GM19023 (cell line): ENCODE measurements at regions not wholly inside any gene's neighbourhood (a gene's known extent, or its start where the extent isn't known, plus 50 kb on each side); places are given as distances from the start of the nearest gene placed in this dataset.
"Not testable (repeated sequence)": the region's sequence is repeated elsewhere in the genome, so short reads cannot be mapped to it uniquely, and the experiment has no call there.

Source experiments
- ATAC-seq: cut with Tn5 transposase; IDR thresholded peaks from one replicate; pipeline ENCODE4 v1.9.1; 2021; ENCODE audit warnings: mild to moderate bottlenecking, moderate library complexity; ENCODE audit not compliant: unreplicated experiment

DNA sequence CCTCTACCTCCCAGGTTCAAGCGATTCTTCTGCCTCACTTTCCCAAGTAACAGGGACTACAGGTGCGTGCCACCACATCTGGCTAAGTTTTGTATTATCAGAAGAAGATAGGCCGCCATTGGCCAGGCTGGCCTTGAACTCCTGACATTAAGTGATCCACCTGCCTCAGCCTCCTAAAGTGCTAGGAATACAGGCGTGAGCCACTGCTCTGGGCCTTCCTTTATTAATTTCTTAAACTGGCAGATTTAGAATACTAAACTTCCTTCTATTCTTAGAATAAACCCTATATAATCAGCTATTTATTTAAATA, 86.6 kb downstream of the HFE start:
- no peak for ATAC-seq

DNA sequence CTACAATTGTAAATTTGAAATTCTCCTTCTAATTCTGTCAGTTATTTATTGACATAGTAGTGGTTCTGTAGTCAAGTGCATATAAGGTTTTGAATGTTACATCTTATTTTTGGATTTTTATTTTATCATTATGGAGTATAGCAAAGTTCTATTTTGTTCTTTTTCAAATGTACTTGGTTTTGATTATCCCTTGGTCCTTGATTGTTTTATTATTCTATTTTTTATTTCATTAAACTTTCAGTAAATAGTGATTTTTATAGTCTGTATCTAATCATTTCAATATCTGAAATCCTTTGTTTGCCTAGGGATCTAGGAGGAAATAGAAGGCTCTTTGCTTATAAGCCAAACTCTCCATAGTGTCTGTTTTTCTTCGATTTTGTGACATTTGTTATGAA, 87.8 kb downstream of the HFE start:
- ATAC-seq = no peak

DNA sequence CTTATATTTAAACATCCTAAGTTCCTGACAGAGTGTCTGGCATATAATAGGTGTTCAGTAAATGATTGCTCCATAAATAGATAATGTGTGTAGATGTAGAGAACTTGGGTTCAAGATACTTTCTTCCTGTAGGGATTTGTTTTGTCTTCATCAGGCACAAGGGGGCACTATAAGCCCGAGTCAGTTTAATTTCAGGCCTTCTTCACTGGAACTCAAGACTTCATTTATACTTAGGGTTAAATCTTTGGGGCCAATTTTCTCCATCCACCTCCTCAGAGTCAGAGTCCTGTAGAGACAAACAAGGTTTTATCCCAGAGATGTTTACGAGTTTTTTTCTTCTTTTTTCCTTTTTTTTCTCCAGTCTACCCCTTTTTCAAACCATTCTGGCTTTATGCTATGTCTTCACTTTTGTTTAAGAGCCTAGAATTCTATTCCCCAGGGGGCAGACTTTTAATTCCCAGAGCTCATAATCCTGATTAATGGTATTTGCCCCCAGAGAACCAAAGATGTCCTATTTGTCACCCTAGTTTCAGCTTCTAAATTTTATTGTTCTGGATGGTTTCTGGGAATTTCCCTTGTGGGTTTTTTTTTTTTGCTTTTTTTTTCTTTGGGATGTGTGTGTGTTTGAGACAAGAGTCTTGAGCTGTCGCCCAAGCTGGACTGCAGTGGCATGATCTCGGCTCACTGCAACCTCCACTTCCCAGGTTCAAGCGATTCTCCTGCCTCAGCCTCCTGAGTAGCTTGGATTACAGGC, 88.4 kb downstream of the HFE start:
- no peak for ATAC-seq

DNA sequence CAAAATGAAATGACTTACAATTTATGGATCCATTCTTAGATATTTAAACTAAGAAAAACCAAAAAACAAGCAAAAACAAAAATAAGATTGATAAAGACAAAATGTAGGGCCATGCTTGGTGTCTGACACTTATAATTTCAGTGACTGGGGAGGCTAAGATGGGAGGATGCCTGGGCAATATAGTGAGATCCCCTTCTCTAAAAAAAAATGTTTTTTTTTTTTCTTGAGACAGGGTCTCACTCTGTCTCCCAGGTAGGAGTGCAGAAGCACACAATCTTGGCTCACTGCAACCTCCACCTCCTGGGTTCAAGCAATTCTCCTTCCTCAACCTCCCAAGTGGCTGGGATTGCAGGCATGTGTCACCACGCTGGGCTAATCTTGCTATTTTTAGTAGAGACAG, 92.4 kb downstream of the HFE start:
- ATAC-seq = no peak

DNA sequence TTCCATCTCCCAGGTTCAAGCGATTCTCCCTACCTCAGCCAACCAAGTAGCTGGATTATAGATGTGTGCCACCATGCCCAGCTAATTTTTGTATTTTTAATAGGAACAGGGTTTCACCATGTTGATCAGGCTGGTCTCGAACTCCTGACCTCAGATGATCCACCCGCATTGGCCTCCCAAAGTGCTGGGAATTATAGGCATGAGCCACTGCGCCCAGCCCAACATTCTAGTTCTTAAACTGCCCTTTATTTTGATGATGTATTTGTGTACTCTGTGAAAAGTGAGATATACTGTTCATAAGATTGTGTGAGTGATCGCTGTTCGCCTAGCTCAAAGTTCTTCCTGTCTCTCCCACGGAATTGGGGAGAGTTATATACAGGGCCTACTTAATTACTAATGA, 93.1 kb downstream of the HFE start:
- ATAC-seq = no peak

DNA sequence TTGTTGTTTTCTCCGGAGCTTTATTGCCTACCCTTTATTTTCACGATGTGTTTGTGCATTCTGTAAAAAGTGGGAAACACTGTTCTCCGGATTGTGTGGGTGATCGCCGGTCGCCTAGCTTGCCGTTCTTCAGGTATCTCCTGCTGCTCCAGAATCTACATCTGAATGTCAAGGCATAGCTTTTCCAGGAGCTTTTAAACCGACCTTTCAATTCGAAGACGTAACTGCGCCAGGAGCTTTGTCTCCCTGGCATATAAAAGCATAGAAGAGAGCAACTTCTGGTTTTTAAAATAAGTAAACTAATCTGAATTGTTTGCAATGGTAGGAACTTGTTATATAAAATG, 96.0 kb downstream of the HFE start:
- ATAC-seq = no peak

DNA sequence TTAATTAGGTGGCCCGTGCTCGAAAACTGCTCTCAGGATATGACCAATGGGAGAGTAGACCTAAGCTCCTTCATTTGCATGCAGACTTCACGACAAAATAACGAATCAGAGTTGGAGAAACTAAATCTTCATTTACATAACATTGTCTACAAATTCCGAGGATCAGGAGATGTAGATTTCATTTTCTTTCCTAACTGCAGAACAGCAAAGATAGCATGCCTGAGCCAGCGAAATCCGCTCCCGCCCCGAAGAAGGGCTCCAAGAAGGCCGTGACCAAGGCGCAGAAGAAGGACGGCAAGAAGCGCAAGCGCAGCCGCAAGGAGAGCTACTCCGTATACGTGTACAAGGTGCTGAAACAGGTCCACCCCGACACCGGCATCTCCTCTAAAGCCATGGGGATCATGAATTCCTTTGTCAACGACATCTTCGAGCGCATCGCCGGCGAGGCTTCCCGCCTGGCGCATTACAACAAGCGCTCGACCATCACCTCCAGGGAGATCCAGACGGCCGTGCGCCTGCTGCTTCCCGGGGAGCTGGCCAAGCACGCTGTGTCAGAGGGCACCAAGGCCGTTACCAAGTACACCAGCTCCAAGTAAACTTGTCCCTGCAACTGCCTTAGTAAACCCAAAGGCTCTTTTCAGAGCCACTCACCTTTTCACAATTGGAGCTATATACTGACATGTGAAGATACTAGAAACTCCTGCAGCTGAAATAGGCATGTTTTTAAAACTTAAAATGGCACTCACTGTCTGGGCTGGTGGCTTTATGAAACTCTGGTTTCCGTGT, 96.5 kb downstream of the HFE start:
- ATAC-seq = peak; percentile 62

DNA sequence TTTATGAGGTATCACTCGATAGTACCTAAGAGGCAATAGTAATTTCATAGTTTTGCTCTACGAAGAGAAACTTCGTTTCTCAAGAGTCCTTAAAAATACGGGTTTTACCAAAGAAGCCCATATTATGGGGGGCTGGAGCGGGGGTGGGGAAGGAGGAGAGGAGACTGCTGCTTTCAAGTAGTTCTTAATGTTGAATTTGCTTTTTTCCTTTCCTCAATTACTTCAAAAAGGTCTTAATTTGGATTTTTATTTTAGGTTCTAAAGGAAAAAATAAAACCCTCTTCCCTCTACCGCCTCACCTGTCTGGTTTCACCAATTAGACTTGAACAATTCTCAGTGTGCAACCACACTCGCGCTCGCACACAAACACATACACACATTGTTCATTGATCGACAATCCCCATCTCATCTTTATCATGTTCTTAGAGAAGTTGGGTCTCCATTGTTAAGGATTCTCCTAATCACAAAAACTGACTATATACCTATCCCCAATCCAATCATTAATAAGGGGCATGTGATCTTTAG, 97.2 kb downstream of the HFE start:
- ATAC-seq = no peak

DNA sequence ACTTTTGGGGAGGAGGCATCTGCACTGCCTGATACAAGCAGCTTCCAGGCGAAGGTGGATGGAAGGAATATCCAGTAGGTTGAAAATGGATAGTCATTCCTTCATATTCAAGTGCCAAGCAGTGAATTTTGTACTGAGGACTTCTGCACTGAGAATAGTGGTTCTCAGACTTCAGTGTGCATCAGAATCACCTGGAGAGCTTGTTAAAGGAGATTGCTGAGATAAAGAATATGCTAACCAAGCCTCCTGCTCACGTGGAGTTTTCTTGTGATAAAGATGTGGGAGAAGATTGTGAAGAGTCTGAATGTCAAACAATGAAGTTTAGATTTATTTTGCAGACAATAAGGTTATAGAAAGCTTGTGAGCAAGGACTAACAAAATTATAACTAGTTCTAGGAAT, 97.8 kb downstream of the HFE start:
- ATAC-seq = no peak

DNA sequence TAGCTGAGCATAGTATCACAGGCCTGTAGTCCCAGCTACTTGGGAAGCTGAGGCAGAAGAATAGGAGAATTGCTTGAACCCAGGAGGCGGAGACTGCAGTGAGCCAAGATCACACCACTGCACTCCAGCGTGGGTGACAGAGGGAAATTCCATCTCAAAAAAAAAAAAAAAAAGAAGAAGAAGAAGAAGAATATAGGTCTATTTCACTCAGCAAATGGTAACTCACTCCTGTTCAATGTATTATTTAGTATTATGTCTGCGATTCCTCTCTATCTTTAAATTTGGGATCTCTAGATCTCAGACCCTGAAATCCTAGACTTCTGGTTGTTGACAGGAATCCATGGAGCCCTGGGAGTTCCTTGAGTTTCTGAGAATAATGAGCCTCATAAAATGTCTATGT, 98.6 kb downstream of the HFE start:
- no peak for ATAC-seq

DNA sequence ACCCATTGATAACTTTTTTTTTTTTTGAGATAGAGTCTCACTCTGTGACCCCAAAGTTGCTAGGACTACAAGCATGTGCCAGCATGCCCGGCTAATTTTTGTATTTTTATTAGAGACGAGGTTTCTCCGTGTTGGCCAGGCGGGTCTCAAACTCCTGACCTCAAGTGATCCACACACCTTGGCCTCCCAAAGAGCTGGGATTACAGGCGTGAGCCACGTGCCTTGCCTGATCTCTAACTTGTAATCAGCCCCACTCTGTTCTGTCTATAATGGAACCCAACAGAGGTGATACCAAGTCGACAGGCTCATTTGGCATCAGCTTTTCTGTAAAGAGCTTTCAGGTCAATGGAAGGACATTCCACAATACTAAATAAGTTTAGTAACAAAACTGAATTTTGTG, 99.4 kb downstream of the HFE start:
- no peak for ATAC-seq

DNA sequence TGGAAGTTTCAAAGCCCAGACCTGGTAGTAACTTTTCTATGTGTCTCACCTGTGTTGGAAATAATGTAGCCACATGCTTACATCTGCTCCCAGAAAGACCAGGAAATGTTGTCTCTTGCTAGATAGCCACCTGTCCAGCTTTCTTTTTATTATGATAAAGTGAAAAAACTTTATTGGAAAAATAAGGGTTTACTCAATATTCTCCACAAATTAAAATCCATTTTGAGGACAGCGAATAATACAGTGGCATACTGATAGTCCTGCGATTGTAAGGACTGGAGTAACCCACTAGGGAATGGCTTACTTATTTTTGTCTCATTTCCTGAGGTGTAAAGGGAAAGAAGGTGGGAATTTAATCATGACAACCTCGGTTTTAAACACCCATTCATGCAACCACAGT, 100.1 kb downstream of the HFE start:
- no peak for ATAC-seq

DNA sequence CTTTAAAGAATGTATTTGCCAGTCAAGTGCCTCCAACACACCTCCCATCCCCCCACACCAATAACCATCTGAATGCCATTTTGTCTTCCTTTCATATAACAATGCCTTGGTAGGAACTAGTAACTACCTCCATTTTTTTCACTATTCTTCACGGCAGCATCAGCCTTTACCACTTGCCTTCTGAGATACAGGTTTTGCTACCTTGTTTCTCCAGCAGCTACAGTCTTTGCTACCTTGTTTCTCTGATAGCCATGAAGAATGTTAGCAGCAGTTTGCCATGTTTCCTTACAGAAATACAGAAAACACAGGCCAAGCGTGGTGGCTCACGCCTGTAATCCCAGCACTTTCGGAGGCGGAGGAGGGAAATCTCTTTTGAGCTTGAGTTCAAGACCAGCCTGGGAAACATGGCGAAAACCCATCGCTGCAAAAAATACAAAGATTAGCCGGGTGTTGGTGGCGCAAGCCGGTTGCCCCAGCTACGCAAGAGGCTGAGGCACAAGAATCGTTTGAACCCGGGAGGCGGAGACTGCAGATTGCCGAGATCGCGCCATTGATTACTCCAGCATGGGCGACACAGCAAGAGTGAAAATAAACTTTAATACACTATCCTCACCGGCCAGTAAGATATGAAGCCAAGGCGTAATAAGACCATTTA, 100.9 kb downstream of the HFE start:
- peak; percentile 29 for ATAC-seq

DNA sequence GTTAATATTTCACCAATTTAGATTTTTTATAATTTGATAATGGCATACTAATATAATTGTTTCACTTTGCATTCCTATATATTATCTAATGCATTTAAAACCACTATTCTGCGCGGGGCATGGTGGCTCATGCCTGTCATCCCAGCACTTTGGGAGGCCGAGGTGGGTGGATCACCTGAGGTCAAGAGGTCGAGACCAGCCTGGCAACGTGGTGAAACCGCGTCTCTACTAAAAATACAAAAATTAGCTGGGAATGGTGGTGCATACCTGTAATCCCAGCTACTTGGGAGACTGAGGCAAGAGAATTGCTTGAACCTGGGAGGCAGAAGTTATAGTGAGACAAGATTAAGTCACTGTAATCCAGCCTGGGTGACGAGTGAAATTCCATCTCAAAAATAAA, 104.3 kb downstream of the HFE start:
- ATAC-seq = not testable (repeated sequence)

DNA sequence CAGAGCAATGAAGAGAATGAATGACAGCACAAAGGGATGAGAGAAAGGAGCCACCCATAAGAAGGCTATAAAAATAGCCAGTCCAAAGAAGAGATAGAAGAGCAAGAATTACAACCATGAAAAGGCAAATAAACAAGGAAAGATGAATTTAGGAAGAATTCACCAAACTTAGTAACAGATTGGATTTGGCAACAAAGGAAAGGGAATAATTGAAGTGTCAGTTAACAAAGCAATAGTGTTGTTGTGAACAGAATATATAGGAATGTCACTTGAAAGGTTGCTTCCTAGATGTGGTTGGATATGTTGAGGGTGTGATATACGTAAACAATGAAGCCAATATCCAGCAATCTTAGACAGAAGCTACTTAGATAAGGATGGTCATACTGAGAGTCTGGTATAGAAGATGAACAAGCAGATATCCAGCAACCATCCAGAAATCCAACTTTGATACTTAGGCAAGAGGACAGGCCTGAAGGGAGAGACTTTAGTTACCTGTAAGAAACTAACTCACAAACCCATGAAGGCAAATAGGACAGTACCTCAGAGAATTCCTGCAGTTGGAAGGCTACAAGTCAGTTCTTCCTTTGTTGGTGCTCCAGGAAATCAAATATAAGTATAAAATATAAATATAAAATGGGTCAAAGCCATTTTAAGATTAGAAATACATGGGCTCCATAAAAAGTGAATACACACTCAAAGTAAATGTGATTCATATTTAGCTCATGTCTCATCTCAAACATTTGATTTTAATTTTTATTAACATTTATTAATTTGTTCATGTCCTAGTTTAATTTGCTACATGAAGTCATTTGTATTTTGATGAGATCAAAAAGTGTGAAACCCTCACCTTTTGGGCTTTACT, 106.5 kb downstream of the HFE start:
- ATAC-seq = no peak

DNA sequence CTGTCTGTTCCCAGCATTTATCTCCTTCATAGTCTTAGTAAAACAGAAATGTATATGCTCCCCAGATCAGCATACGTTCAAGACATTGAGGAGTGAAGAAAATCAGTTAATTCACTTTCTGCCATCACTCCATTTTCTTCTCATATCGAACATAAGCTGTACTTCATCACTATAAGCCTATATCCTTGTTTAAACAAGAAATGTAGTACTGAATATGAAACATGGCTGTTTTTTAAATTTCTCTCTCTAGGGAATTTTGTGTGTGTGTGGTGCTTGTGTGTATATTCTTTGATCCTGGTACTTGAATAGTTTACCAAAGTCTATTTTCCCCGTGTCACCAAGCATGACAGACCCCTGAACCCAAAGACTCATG, 107.1 kb downstream of the HFE start:
- no peak for ATAC-seq

DNA sequence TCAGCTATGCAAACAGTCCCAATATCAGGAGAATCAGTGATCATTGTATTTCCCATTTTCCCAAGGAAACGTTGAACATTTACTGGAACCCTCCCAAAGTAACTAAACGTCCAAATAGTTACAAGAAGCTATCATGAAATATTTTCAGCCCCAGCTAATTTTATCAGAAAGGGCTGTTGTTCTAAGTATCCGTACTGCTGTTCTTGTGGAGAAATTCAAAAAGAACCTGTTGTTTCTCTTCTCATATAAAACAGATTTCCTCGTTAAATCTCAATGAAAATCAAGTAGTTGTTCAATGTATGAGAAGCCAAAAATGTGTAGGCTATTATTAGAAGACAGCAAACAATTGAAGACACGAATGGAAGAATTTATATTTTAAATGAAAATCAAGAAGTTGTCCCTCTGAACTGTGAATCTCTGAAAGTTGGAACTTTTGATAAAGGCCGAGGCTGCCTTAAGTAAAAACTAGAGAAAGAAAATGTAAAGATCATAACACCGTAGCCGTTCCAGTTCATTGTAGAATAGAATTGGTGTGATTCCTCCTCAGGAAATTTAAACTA, 107.7 kb downstream of the HFE start:
- ATAC-seq = no peak

DNA sequence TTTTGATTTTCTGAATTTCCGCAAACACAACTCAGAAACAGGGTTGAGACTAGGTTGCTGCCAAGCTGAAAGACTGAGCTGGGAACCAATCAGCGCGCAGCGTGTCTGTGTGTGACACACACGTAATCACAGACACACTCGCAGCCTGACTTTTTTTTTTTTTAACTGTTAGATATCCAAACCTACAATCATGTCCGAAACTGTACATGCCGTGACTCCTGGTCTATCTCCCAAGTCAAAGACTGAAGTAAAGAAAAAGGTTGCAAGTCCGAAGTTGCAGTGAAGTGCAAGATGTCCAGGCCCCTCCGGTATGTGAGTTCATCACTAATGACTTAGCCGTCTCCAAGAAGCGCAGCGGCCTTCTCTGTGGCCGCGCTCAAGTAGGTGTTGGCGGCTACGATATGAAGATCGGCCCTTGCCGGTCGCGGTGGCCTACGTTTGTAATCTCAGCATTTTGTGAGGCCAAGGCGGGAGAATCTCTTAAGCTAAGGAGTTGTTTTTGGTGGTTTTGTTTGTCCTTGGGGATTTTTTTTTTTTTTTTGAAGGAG, 108.2 kb downstream of the HFE start:
- ATAC-seq = no peak

DNA sequence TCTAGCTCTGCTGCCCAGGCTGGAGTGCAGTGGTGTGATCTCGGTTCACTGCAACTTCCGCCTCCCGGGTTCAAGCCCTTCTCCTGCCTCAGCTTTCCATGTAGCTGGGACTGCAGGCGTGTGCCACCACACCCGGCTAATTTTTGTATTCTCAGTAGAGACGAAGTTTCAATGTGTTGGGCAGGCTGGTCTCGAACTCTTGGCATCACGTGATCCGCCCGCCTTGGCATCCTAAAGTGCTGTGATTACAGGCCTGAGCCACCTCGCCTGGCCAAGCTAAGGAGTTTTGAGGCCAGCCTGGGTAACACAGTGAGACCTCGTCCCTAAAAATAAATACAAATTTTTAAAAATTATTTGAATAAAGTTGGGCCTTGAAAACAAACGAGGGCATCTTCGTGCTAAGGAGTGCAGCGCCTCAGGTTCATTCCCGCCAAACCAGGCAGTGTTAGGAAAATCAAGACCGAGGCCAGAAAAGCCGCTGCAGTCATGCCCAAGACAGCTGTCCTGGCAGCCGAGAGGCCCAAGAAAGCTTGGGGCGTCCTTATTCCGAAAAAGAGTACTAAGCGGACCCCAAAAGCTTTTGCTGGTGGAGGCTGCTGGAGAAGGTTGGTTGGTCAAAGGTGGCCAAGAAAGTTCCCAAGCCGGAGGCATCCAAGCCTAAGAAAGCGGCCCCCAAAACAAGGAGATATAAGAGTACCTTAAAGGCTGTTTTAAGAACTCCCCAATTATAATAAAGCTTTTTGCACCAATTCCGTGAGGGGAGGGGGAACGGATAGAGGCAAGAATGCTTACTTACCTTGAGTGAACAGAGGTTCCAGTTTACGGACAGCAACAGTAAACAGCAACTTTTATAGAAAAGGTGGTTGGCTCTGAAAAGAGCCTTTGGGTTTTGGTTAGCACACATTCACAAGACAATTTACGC, 109.0 kb downstream of the HFE start:
- ATAC-seq = no peak
